Non-pigmented ciliary epithelial cell (primary cell): ENCODE measurements at regions not wholly inside any gene's neighbourhood (a gene's known extent, or its start where the extent isn't known, plus 50 kb on each side); places are given as distances from the start of the nearest gene placed in this dataset.

ENCODE experiments used
- DNase-seq: peaks from one replicate; pipeline ENCODE4 v3.0.0-alpha.2; 2010; ENCODE audit warnings: low read depth

DNA sequence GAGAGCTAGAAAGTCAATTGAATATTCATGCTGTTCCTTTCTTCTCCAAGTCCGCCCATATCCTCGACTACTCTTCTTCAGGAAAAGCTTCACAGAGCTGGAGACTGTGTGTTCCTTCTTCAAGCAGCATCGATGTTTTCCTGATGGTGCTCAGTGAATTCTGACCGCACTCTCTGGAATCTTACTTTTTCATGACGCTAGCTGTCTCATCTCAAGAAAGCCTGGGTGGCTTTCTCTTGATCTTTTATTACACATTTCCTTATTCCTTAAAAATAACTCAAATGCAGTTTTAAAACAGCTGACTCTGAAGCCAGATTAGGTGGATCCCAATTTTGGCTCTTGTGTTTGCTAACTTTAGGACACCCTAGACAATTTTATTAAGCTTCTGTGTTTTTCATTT lies 1245.1 kb upstream of the LRRTM1 start:
- DNase-seq: no peak

DNA sequence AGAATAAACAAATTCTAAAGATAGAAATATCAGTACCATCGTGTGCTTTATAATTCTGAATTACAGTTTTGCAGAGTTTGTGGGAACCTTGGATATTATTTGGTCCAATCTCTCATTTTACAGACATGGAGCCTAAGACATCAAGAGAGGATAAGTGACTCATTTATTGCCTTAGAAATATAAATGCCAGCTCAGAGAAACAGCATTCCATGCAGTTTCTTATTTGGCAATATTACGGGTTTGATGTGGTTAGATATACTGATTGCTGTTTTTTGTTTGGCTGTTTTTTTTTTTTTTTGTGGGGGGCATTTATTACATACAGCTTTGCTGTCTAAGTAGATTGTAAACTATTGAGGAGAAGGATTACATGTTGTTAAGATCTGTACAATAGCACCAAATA lies 1241.1 kb upstream of the LRRTM1 start:
- DNase-seq: no peak

GRCh38 chr2:81542119-81542518 lies 1237.6 kb upstream of the LRRTM1 start:
- DNase-seq: no peak

- DNase-seq: no peak
Observed at GRCh38 chr2:81529944-81530343, 1225.4 kb upstream of the LRRTM1 start.

GRCh38 chr2:81528852-81529480 lies 1224.4 kb upstream of the LRRTM1 start:
- DNase-seq: no peak

GRCh38 chr2:81523344-81523743 lies 1218.8 kb upstream of the LRRTM1 start:
- no peak for DNase-seq

GRCh38 chr2:81513328-81513727 lies 1208.8 kb upstream of the LRRTM1 start:
- DNase-seq: no peak

- no peak for DNase-seq
Observed at GRCh38 chr2:81505586-81505985, 1201.0 kb upstream of the LRRTM1 start.

- DNase-seq: no peak
Observed at GRCh38 chr2:81495556-81495955, 1191.0 kb upstream of the LRRTM1 start.

GRCh38 chr2:81483254-81483653 lies 1178.7 kb upstream of the LRRTM1 start:
- no peak for DNase-seq

- no peak for DNase-seq
Observed at GRCh38 chr2:81481994-81482368, 1177.4 kb upstream of the LRRTM1 start.

- DNase-seq: no peak
Observed at GRCh38 chr2:81481242-81481993, 1176.9 kb upstream of the LRRTM1 start.

GRCh38 chr2:81467096-81467495 lies 1162.5 kb upstream of the LRRTM1 start:
- DNase-seq: no peak

DNA sequence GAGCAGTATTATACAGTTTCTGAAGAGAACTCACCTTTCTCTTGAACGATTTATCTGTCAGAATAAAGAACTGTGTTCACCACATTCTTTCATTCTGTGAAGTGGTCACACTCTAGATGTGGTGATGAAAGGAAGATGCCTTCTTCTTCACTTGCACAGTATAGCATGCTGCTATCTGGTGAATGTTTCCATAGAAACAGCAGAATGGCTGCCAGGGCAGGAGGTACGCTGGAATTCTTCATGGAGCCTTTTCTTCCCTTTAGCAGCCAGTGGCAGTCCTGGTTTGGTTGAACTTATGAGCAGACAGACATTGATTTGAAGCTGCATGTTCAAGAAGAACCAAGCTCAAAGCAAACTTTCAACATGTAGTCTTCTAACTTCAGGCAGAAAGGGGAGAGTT lies 1157.9 kb upstream of the LRRTM1 start:
- DNase-seq: no peak

DNA sequence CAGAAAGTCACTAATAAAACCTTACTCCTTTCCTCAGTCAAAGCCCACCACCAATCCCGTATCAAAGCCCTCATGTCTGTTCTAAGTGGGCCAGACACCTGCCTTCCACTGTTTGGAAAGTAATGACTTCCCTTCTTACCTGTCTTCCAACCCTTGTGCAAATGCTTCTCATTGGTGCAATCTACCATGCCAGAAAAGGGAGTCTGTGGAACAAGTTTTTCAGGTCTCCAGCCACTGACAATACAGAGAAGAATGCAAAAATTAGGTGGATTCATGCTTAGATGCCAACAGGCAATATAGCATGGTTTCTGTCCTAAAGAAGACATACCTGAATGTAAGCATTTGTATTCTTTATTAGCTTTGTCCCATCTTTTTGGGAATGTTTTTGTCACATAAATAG lies 1140.6 kb upstream of the LRRTM1 start:
- DNase-seq: no peak

DNA sequence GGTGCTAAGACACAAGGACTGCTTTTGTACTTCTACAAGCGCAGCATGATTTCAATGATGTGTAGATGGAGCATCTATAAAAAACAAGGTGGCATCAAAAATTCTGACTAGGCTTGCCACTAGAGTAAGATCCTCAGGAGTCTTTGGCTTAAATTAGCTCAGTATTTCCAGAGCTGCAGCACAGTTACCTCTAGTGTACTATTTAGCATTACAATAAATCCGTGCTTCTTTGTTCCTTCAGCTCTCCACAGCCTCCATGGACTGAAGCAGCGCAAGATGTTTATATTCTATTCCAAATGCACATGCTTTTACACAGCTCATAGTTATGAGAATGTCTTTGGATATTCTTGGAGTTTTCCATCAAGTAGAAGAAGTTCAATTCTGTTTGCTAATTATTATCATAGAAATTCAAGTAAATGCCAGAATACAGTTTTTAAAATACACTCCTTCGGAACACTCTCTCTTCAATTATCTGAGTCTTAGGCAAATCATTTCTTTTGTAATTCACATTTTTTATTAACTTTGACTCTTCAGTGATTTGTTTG lies 1133.0 kb upstream of the LRRTM1 start:
- no peak for DNase-seq

- no peak for DNase-seq
Observed at GRCh38 chr2:81436256-81436655, 1131.7 kb upstream of the LRRTM1 start.

- no peak for DNase-seq
Observed at GRCh38 chr2:81412681-81413080, 1108.1 kb upstream of the LRRTM1 start.

- no peak for DNase-seq
Observed at GRCh38 chr2:81403508-81403907, 1099.0 kb upstream of the LRRTM1 start.

DNA sequence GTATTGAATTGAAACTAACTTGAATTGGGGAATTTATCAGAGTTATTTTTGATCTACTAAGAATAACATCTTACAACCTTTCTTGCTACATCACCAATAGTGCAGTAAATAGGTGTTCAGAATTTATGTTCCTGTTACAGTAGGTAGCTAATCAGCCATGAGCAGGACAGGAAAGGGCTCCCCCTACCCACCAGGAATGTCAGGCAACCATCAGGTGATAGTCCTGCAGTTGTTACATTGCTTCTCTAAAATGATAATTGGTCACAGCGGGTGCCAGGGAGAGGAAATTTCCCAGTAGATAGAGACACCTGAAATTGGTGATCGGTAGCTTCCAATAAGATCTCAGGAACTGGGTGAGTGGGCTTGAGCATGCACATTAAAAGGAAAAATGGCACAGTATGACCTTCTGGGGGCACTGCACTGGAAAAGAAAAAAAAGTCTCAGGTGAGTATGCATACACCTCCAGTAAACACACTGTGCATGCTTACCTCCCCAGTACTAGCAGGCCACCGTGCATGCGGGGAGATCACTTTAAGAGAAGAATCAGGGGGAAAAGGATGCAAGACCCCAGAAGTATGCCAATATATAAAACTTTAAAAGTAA lies 1092.0 kb upstream of the LRRTM1 start:
- DNase-seq: no peak

DNA sequence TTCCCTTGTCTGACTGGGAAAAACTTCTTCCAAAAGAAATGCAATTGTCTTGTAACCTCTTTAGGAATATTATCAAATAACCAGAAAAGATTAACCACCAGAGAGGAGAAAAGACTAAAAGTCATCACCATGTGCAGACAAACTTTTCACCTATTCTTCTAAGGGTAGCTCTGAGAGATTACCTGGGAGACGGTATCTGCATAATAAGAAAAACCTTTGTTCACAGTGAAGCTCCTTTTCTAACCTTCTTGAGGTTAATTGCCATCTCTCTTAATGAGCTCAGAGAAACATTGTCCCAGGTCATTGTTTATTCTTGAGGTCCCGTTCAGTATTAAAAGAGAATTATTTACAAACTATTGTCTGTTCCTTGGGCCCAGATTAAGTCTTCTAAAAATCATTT lies 1091.2 kb upstream of the LRRTM1 start:
- no peak for DNase-seq

DNA sequence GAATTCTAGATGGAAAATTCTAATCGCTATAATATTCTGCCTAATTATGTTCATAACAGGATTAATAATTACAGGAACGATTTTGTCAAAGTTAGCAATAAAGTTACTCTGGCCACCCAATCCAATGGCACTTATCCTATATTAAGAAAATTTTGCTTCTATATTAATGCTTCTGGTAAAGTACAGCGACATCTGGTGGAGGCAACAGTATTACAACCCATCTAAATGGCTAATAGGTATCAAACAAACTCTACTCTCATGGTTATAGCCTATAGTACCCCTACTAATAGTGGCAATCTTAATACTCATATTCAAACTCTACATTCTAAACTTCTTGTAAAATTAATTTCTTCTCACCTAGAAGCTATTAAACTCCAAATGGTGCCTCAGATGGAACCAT lies 1084.7 kb upstream of the LRRTM1 start:
- DNase-seq: no peak

GRCh38 chr2:81363800-81364199 lies 1059.2 kb upstream of the LRRTM1 start:
- no peak for DNase-seq
